Astrocyte (in vitro differentiated cells and primary cell): ENCODE measurements at regions not wholly inside any gene's neighbourhood (a gene's known extent, or its start where the extent isn't known, plus 50 kb on each side); places are given as distances from the start of the nearest gene placed in this dataset.

ENCODE experiments used
- DNase-seq: peaks from one replicate; pipeline ENCODE4 v3.0.0-alpha.2; 2010; ENCODE audit warnings: low read depth
- FAIRE-seq: peaks from 2 replicates; lab custom pipeline; 2011; peaks lifted over from hg19 to GRCh38; lab: Jason Lieb, UNC
- H2AFZ ChIP-seq: 2 replicates; pipeline ENCODE4 v1.6.0; 2012; ENCODE audit warnings: low read depth, low read length, inconsistent platforms
- H3K27ac ChIP-seq: 2 replicates; pipeline ENCODE4 v1.5.1; 2011; ENCODE audit warnings: low read depth, low read length, inconsistent platforms
- H3K27me3 ChIP-seq: 2 replicates; pipeline ENCODE4 v1.6.0; 2011; ENCODE audit warnings: low read length, inconsistent platforms; ENCODE audit not compliant: insufficient read depth
- H3K36me3 ChIP-seq: 2 replicates; pipeline ENCODE4 v1.5.1; 2011; ENCODE audit warnings: low read length, inconsistent platforms; ENCODE audit not compliant: insufficient read depth
- H3K4me1 ChIP-seq: 2 replicates; pipeline ENCODE4 v1.5.1; 2011; ENCODE audit warnings: low read length, inconsistent platforms; ENCODE audit not compliant: insufficient read depth
- H3K4me2 ChIP-seq: 2 replicates; pipeline ENCODE4 v1.6.0; 2012; ENCODE audit warnings: low read length, inconsistent platforms
- H3K4me3 ChIP-seq: 2 replicates; pipeline ENCODE4 v1.5.1; 2011; ENCODE audit warnings: low read depth, mild to moderate bottlenecking, low read length, inconsistent platforms; ENCODE audit not compliant: insufficient read depth
- H3K79me2 ChIP-seq: 2 replicates; pipeline ENCODE4 v1.6.0; 2012; ENCODE audit warnings: mild to moderate bottlenecking, low read length, inconsistent platforms; ENCODE audit not compliant: insufficient read depth
- H3K9ac ChIP-seq: 2 replicates; pipeline ENCODE4 v1.6.0; 2012; ENCODE audit warnings: mild to moderate bottlenecking, low read length, inconsistent platforms
- H3K9me3 ChIP-seq: 2 replicates; pipeline ENCODE4 v1.5.1; 2012; ENCODE audit warnings: low read depth, mild to moderate bottlenecking, low read length, inconsistent platforms; ENCODE audit not compliant: insufficient read depth
- H4K20me1 ChIP-seq: 2 replicates; pipeline ENCODE4 v1.6.0; 2012; ENCODE audit warnings: low read length, inconsistent platforms; ENCODE audit not compliant: insufficient read depth
- H3K27ac Mint-ChIP-seq: one replicate; pipeline ENCODE4 v1.8.0; 2021; ENCODE audit warnings: mild to moderate bottlenecking, mixed read lengths; ENCODE audit not compliant: unreplicated experiment
- H3K27me3 Mint-ChIP-seq: one replicate; pipeline ENCODE4 v1.8.0; 2021; ENCODE audit warnings: low read depth, mixed read lengths; ENCODE audit not compliant: unreplicated experiment
- H3K36me3 Mint-ChIP-seq: one replicate; pipeline ENCODE4 v1.8.0; 2021; ENCODE audit warnings: low read depth, mixed read lengths; ENCODE audit not compliant: unreplicated experiment
- H3K4me1 Mint-ChIP-seq: one replicate; pipeline ENCODE4 v1.8.0; 2021; ENCODE audit warnings: low read depth, mixed read lengths; ENCODE audit not compliant: unreplicated experiment
- H3K4me3 Mint-ChIP-seq: one replicate; pipeline ENCODE4 v1.8.0; 2021; ENCODE audit warnings: mild to moderate bottlenecking, moderate library complexity, mixed read lengths; ENCODE audit not compliant: unreplicated experiment
- H3K9me3 Mint-ChIP-seq: one replicate; pipeline ENCODE4 v1.8.0; 2021; ENCODE audit warnings: mild to moderate bottlenecking, mixed read lengths; ENCODE audit not compliant: unreplicated experiment
- CTCF ChIP-seq: IDR thresholded peaks from 2 replicates; pipeline ENCODE4 v1.5.1; 2011; ENCODE audit warnings: low read depth, mild to moderate bottlenecking, inconsistent platforms, low read length, moderate library complexity; ENCODE audit not compliant: insufficient read depth
- EZH2 ChIP-seq: IDR thresholded peaks from 2 replicates; pipeline ENCODE4 v1.6.1; 2012; ENCODE audit warnings: mild to moderate bottlenecking, low read length, inconsistent platforms; ENCODE audit not compliant: insufficient read depth

- Mint-ChIP-seq H3K36me3 (no peaks in the 10 kb centered on the region), H3K27ac (no peak overlapping the region), H3K4me1 (no peaks in the 10 kb centered on the region), H3K27me3 (no peaks in the 10 kb centered on the region), H3K4me3 (no peak overlapping the region), H3K9me3 (no peaks in the 10 kb centered on the region)
- Histone ChIP-seq H3K4me2 (no peak overlapping the region), H3K79me2 (no peaks in the 10 kb centered on the region), H3K9ac (no peak overlapping the region), H3K27me3 (no peaks in the 10 kb centered on the region), H3K36me3 (no peaks in the 10 kb centered on the region), H3K9me3 (no peaks in the 10 kb centered on the region), H3K4me3 (no peak overlapping the region), H3K27ac (no peak overlapping the region), H2AFZ (no peak overlapping the region), H4K20me1 (no peaks in the 10 kb centered on the region), H3K4me1 (no peaks in the 10 kb centered on the region)
- no peak for TF ChIP-seq CTCF
- TF ChIP-seq EZH2, result no peak
- DNase-seq (no peak), FAIRE-seq (no peak)
These were observed 86.9 kb upstream of the SSBP2 start for GRCh38 chr5:81837667-81838306.

- H3K27ac ChIP-seq, result no peak overlapping the region
- H2AFZ ChIP-seq, result no peak overlapping the region
- H3K27ac Mint-ChIP-seq, result no peak overlapping the region
These were observed 85.0 kb upstream of the SSBP2 start for GRCh38 chr5:81835814-81836367.

More at GRCh38 chr5:81835814-81836367, 85.0 kb upstream of the SSBP2 start:
- Histone ChIP-seq H3K9ac (no peak overlapping the region), H4K20me1 (no peaks in the 10 kb centered on the region), H3K4me3 (no peak overlapping the region), H3K4me1 (no peaks in the 10 kb centered on the region), H3K27me3 (no peaks in the 10 kb centered on the region), H3K36me3 (no peaks in the 10 kb centered on the region), H3K9me3 (no peaks in the 10 kb centered on the region), H3K4me2 (no peak overlapping the region), H3K79me2 (no peaks in the 10 kb centered on the region)
- Mint-ChIP-seq H3K36me3 (no peaks in the 10 kb centered on the region), H3K4me1 (no peaks in the 10 kb centered on the region), H3K27me3 (no peaks in the 10 kb centered on the region), H3K4me3 (no peak overlapping the region), H3K9me3 (no peaks in the 10 kb centered on the region)
- FAIRE-seq, result no peak
- no peak for TF ChIP-seq EZH2
- TF ChIP-seq CTCF, result no peak
- no peak for DNase-seq
